Endothelial cell of umbilical vein (primary cell): ENCODE measurements at regions not wholly inside any gene's neighbourhood (a gene's known extent, or its start where the extent isn't known, plus 50 kb on each side); places are given as distances from the start of the nearest gene placed in this dataset.
A peak's percentile ranks its signal among the peaks of the same experiment; 100 is the strongest.

Experiments
- BruUV-seq: library from RNA; stranded (reverse); fragments of 400-500 nt; replicated peaks from 2 replicates; lab custom pipeline; 2021; lab: Mats Ljungman, UMichigan
- CTCF ChIA-PET: fragments of 300-600, 350-600 bp; sonication (Branson Sonifier 250); formaldehyde crosslinking; loops from one replicate; lab custom pipeline; 2021; ENCODE audit warnings: antibody characterized with exemption, inconsistent platforms; lab: Charles Lee
- POLR2A ChIA-PET: fragments of 300-600, 350-600 bp; sonication (Branson Sonifier 250); formaldehyde crosslinking; loops from one replicate; lab custom pipeline; 2021; ENCODE audit warnings: antibody characterized with exemption, inconsistent platforms; lab: Charles Lee
- DNase-seq: peaks from one replicate; pipeline ENCODE4 v3.0.0-alpha.2; 2011; ENCODE audit warnings: low read depth, low spot score
- FAIRE-seq: peaks from 2 replicates; lab custom pipeline; 2011; peaks lifted over from hg19 to GRCh38; lab: Jason Lieb, UNC
- H2AFZ ChIP-seq: 2 replicates; pipeline ENCODE4 v1.6.0; 2012; ENCODE audit warnings: low read depth, low read length, control low read depth, inconsistent platforms
- H3K27ac ChIP-seq: 2 replicates; pipeline ENCODE4 v1.5.1; 2011; ENCODE audit warnings: low read depth, mild to moderate bottlenecking, control low read depth, low read length, moderate library complexity; ENCODE audit not compliant: insufficient read depth
- H3K27me3 ChIP-seq, 2 experiments: 2 replicates each; pipeline versions ENCODE4 v1.6.0 to v1.6.1; 2011; ENCODE audit warnings: low read length in 2 of 2, mixed read lengths in 1 of 2; ENCODE audit not compliant: control insufficient read depth in 2 of 2, insufficient read depth in 2 of 2
- H3K36me3 ChIP-seq, 2 experiments: 2 replicates in 1 of 2; 3 replicates in 1 of 2; pipeline ENCODE4 v1.5.1; 2011; ENCODE audit warnings: low read length in 2 of 2, mild to moderate bottlenecking in 1 of 2, moderate library complexity in 1 of 2; ENCODE audit not compliant: control insufficient read depth in 2 of 2, insufficient read depth in 2 of 2; ENCODE audit errors: extremely low read depth in 1 of 2
- H3K4me1 ChIP-seq: 3 replicates; pipeline ENCODE4 v1.5.1; 2011; ENCODE audit warnings: mild to moderate bottlenecking, low read length; ENCODE audit not compliant: control insufficient read depth, insufficient read depth; ENCODE audit errors: extremely low read depth
- H3K4me2 ChIP-seq: 2 replicates; pipeline ENCODE4 v1.6.1; 2011; ENCODE audit warnings: low read length, control low read depth, mixed read lengths; ENCODE audit not compliant: insufficient read depth
- H3K4me3 ChIP-seq, 3 experiments: fragments of 200-600 bp in 1 of 3; sonication (generic), shearing (Covaris generic) in 1 of 3; replicated peaks in 1 of 3; 2 replicates each; pipeline ENCODE4 v1.5.1; 2011 to 2016; ENCODE audit warnings: control low read depth in 3 of 3, low read length in 3 of 3, mild to moderate bottlenecking in 2 of 3, inconsistent platforms in 1 of 3, low read depth in 1 of 3, moderate library complexity in 1 of 3; ENCODE audit not compliant: insufficient read depth in 1 of 3
- H3K79me2 ChIP-seq: 2 replicates; pipeline ENCODE4 v1.6.0; 2012; ENCODE audit warnings: low read length, inconsistent platforms; ENCODE audit not compliant: control insufficient read depth, insufficient read depth
- H3K9ac ChIP-seq: replicated peaks from 2 replicates; pipeline ENCODE3; 2011; ENCODE audit warnings: low read length, control low read depth; ENCODE audit not compliant: insufficient read depth; ENCODE audit errors: extremely low read depth
- H3K9me1 ChIP-seq: replicated peaks from 3 replicates; pipeline ENCODE4 v1.6.0; 2011; ENCODE audit warnings: mild to moderate bottlenecking, low read length; ENCODE audit not compliant: control insufficient read depth, insufficient read depth; ENCODE audit errors: extremely low read depth
- H3K9me3 ChIP-seq: replicated peaks from 2 replicates; pipeline ENCODE4 v1.5.1; 2012; ENCODE audit warnings: low read length, inconsistent platforms; ENCODE audit not compliant: control insufficient read depth, insufficient read depth
- H4K20me1 ChIP-seq: replicated peaks from 2 replicates; pipeline ENCODE3; 2011; ENCODE audit warnings: mild to moderate bottlenecking, low read length; ENCODE audit not compliant: control insufficient read depth, insufficient read depth; ENCODE audit errors: extremely low read depth
- EZH2 ChIP-seq: IDR thresholded peaks from 2 replicates; pipeline ENCODE4 v1.6.1; 2012; ENCODE audit warnings: borderline replicate concordance, low read depth, mild to moderate bottlenecking, moderate library complexity, low read length, inconsistent platforms; ENCODE audit not compliant: severe bottlenecking
- FOS ChIP-seq: IDR thresholded peaks from 2 replicates; pipeline ENCODE4 v1.6.1; 2011; ENCODE audit warnings: mild to moderate bottlenecking, low read length, moderate library complexity, borderline replicate concordance; ENCODE audit not compliant: insufficient read depth
- GATA2 ChIP-seq: IDR thresholded peaks from 2 replicates; pipeline ENCODE4 v1.7.0; 2011; ENCODE audit warnings: low read depth, mild to moderate bottlenecking, moderate library complexity, mixed read lengths, low read length; ENCODE audit not compliant: insufficient read length, insufficient read depth
- JUN ChIP-seq: IDR thresholded peaks from 2 replicates; pipeline ENCODE4 v1.6.1; 2011; ENCODE audit warnings: borderline replicate concordance, low read depth; ENCODE audit not compliant: insufficient read length, insufficient read depth
- POLR2A ChIP-seq: IDR thresholded peaks from 2 replicates; pipeline ENCODE4 v1.6.1; 2012; ENCODE audit warnings: low read depth, mild to moderate bottlenecking, control low read depth, low read length
- POLR2AphosphoS5 ChIP-seq: IDR thresholded peaks from 2 replicates; pipeline ENCODE4 v1.6.1; 2012; ENCODE audit warnings: low read depth, mild to moderate bottlenecking, control low read depth, low read length, moderate library complexity; ENCODE audit not compliant: insufficient read depth
- dilution Hi-C: fragments of 300-500 bp; cut with MboI; formaldehyde crosslinking; loops from one replicate; pipeline ENCODE4 v1.15.0; 2019; ENCODE audit warnings: low sequenced_read_pairs; ENCODE audit not compliant: extremely low pct_ligation_motif_present
- intact Hi-C: fragments of 100-400 bp; cut with micrococcal nuclease; formaldehyde crosslinking; loops from one replicate; pipeline ENCODE4 v1.10.0; 2022
- TF ChIP-seq, protein P1 (sequence below): IDR thresholded peaks from 2 replicates; pipeline ENCODE4 v1.6.1; 2011; ENCODE audit not compliant: insufficient read depth, insufficient read length
- TF ChIP-seq, protein P2 (sequence below), 2 donors: IDR thresholded peaks; 1 replicate in 1 of 2; 2 replicates in 1 of 2; pipeline ENCODE4 v1.5.1; 2011; ENCODE audit warnings: low read length in 2 of 2, mild to moderate bottlenecking in 2 of 2, moderate library complexity in 2 of 2, control low read depth in 1 of 2, inconsistent platforms in 1 of 2, low read depth in 1 of 2; ENCODE audit not compliant: insufficient read depth in 1 of 2; ENCODE audit errors: extremely low read depth in 1 of 2

DNA sequence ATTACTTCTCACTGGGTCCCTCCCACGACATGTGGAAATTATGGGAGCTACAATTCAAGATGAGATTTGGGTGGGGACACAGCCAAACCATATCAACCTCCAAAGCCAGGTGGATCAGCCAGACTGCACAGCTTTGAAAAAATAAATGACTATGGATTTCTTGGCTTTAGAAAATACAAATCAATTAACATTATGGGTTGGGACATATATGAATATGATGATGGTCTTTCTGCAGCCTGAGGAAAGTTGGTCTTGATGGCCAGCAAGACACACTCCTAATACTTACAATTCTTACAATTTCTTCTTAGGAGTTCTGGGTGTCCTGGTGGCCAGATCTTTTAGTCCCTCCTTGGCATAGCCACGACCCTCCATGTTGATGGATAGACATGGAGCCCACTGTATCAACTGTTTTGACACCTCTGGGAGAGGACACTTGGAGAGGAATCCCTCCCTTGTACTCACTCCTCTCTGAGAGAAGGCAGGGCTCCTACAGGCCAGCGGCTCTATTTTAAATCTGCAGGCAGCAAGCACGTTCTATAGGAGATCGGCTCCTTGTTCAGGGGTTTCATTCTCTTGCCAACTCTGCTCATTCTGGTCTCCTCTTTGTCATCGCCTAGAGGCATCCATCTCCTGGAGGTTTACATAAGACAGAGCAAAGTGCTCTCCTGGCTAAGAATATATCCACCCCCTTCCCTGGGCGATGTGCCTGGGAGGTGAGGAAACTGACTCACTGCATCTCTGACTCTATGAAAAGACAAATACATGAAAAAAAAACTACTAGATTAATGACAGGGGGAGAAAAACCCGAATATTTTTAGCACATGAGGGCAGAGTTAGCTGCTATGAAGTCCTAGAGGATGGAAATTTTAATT is 145.9 kb downstream of the CARTPT start:
- Histone ChIP-seq H3K9ac (no peak overlapping the region), H3K27me3 (peaks cover 25 to 45% of the 10 kb centered on the region in 2 experiments), H3K9me3 (no peaks in the 10 kb centered on the region), H3K9me1 (no peaks in the 10 kb centered on the region), H3K36me3 (no peaks in the 10 kb centered on the region), H3K4me3 (no peak overlapping the region), H3K27ac (no peak overlapping the region), H2AFZ (no peak overlapping the region), H3K79me2 (no peaks in the 10 kb centered on the region), H4K20me1 (no peaks in the 10 kb centered on the region), H3K4me2 (no peak overlapping the region), H3K4me1 (no peaks in the 10 kb centered on the region)
- ChIA-PET POLR2A (no interaction called here), CTCF (interaction anchor here (1.1 kb wide), 1 partner anchor 244 kb away, joined by 3 read pairs; no protein-coding TSS in a partner anchor)
- dilution Hi-C loops (no loop called here), intact Hi-C loops (no loop called here)
- no peak for FAIRE-seq
- no TSS peak for BruUV-seq
- TF ChIP-seq FOS, result peak; percentile 33
- TF ChIP-seq, protein P1, sequence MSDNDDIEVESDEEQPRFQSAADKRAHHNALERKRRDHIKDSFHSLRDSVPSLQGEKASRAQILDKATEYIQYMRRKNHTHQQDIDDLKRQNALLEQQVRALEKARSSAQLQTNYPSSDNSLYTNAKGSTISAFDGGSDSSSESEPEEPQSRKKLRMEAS, result no peak
- TF ChIP-seq POLR2AphosphoS5, result no peak
- no peak for TF ChIP-seq JUN
- no peak for TF ChIP-seq POLR2A
- no peak for TF ChIP-seq GATA2
- no peak for TF ChIP-seq EZH2
- TF ChIP-seq, protein P2, sequence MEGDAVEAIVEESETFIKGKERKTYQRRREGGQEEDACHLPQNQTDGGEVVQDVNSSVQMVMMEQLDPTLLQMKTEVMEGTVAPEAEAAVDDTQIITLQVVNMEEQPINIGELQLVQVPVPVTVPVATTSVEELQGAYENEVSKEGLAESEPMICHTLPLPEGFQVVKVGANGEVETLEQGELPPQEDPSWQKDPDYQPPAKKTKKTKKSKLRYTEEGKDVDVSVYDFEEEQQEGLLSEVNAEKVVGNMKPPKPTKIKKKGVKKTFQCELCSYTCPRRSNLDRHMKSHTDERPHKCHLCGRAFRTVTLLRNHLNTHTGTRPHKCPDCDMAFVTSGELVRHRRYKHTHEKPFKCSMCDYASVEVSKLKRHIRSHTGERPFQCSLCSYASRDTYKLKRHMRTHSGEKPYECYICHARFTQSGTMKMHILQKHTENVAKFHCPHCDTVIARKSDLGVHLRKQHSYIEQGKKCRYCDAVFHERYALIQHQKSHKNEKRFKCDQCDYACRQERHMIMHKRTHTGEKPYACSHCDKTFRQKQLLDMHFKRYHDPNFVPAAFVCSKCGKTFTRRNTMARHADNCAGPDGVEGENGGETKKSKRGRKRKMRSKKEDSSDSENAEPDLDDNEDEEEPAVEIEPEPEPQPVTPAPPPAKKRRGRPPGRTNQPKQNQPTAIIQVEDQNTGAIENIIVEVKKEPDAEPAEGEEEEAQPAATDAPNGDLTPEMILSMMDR (IDR thresholded peaks at IDR 0.05; ENCODE audit: extremely low read depth in 1 of 2, insufficient read depth in 1 of 2, low read depth in 1 of 2, low read length in 2 of 2), result no peak
- peak; percentile 23 for DNase-seq
